H1 (cell line): ENCODE measurements at regions not wholly inside any gene's neighbourhood (a gene's known extent, or its start where the extent isn't known, plus 50 kb on each side); places are given as distances from the start of the nearest gene placed in this dataset.
A peak's percentile ranks its signal among the peaks of the same experiment; 100 is the strongest.

Experiments used
- CTCF ChIA-PET: fragments of 300-600 bp; sonication (Branson Sonifier 250); formaldehyde crosslinking; loops from one replicate; lab custom pipeline; 2021; ENCODE audit not compliant: partially characterized antibody; lab: Charles Lee
- POLR2A ChIA-PET: fragments of 300-600 bp; sonication (Branson Sonifier 250); formaldehyde crosslinking; loops from one replicate; lab custom pipeline; 2021; ENCODE audit warnings: inconsistent platforms; ENCODE audit not compliant: partially characterized antibody; lab: Charles Lee
- DNase-seq, 2 experiments: peaks; one replicate each; pipeline versions ENCODE4 v3.0.0 to v3.0.0-alpha.2; 2010 to 2022; ENCODE audit warnings: low spot score in 2 of 2, low read depth in 1 of 2, mixed read lengths in 1 of 2
- FAIRE-seq: peaks from 2 replicates; lab custom pipeline; 2011; peaks lifted over from hg19 to GRCh38; lab: Jason Lieb, UNC
- H2AFZ ChIP-seq: 2 replicates; pipeline ENCODE4 v1.8.1; 2012; ENCODE audit warnings: low read length, inconsistent platforms
- H2AK5ac ChIP-seq: 2 replicates; pipeline ENCODE4 v1.6.1; 2013; ENCODE audit warnings: low read depth, low read length
- H2BK120ac ChIP-seq: replicated peaks from 2 replicates; pipeline ENCODE3; 2013; ENCODE audit warnings: low read depth, low read length, inconsistent platforms
- H2BK12ac ChIP-seq: 2 replicates; pipeline ENCODE4 v1.6.1; 2013; ENCODE audit warnings: low read depth, low read length
- H2BK15ac ChIP-seq: 2 replicates; pipeline ENCODE4 v1.6.1; 2013; ENCODE audit warnings: low read length
- H2BK20ac ChIP-seq: 2 replicates; pipeline ENCODE4 v1.6.1; 2013; ENCODE audit warnings: low read length
- H2BK5ac ChIP-seq: 2 replicates; pipeline ENCODE4 v1.6.1; 2013; ENCODE audit warnings: low read depth, low read length
- H3K14ac ChIP-seq: 2 replicates; pipeline ENCODE4 v1.6.1; 2013; ENCODE audit warnings: inconsistent platforms; ENCODE audit not compliant: insufficient read length
- H3K18ac ChIP-seq: 2 replicates; pipeline ENCODE4 v1.6.1; 2013; ENCODE audit warnings: low read length; ENCODE audit errors: extremely low read depth
- H3K23ac ChIP-seq: 2 replicates; pipeline ENCODE4 v1.6.1; 2013; ENCODE audit warnings: inconsistent platforms; ENCODE audit not compliant: insufficient read length
- H3K23me2 ChIP-seq: 2 replicates; pipeline ENCODE4 v1.6.1; 2013; ENCODE audit warnings: low read depth, low read length
- H3K27ac ChIP-seq: 2 replicates; pipeline ENCODE4 v1.6.1; 2011; ENCODE audit warnings: low read depth, low read length, inconsistent platforms
- H3K27me3 ChIP-seq, 4 experiments: replicated peaks in 1 of 4; 1 replicate in 1 of 4; 2 replicates in 3 of 4; pipeline versions ENCODE4 v1.6.1 to v1.8.1; 2011 to 2013; ENCODE audit warnings: low read length in 3 of 4, mild to moderate bottlenecking in 3 of 4, inconsistent platforms in 2 of 4, mixed read lengths in 2 of 4, moderate library complexity in 1 of 4; ENCODE audit not compliant: control insufficient read depth in 3 of 4, insufficient read depth in 3 of 4; ENCODE audit errors: extremely low read depth in 1 of 4
- H3K36me3 ChIP-seq, 4 experiments: 2 replicates each; pipeline versions ENCODE4 v1.6.1 to v1.8.1; 2011 to 2013; ENCODE audit warnings: mild to moderate bottlenecking in 4 of 4, low read length in 3 of 4, moderate library complexity in 2 of 4, control low read depth in 1 of 4, inconsistent platforms in 1 of 4; ENCODE audit not compliant: insufficient read depth in 4 of 4, control insufficient read depth in 2 of 4
- H3K4ac ChIP-seq: replicated peaks from 2 replicates; pipeline ENCODE3; 2013; ENCODE audit warnings: low read length, low read depth, mixed read lengths, inconsistent platforms; ENCODE audit not compliant: insufficient read length
- H3K4me1 ChIP-seq, 4 experiments: replicated peaks in 1 of 4; 1 replicate in 1 of 4; 2 replicates in 3 of 4; pipeline versions ENCODE4 v1.6.1 to v1.8.1; 2011 to 2013; ENCODE audit warnings: low read length in 3 of 4, inconsistent platforms in 2 of 4, mixed read lengths in 1 of 4; ENCODE audit not compliant: insufficient read depth in 4 of 4, control insufficient read depth in 3 of 4
- H3K4me2 ChIP-seq, 2 experiments: 2 replicates each; pipeline versions ENCODE4 v1.6.1 to v1.8.1; 2011 to 2013; ENCODE audit warnings: low read depth in 2 of 2, low read length in 2 of 2, control low read depth in 1 of 2, inconsistent platforms in 1 of 2, mild to moderate bottlenecking in 1 of 2; ENCODE audit not compliant: insufficient read depth in 1 of 2
- H3K4me3 ChIP-seq, 4 experiments: fragments of 200-600, 300-600 bp in 1 of 4; sonication (generic), shearing (Covaris generic), sonication (Bioruptor Twin) in 1 of 4; 2 replicates each; pipeline versions ENCODE4 v1.5.1 to v1.8.1; 2011 to 2016; ENCODE audit warnings: low read length in 4 of 4, low read depth in 3 of 4, control low read depth in 2 of 4, inconsistent platforms in 2 of 4, mild to moderate bottlenecking in 2 of 4, mixed read lengths in 1 of 4, moderate library complexity in 1 of 4; ENCODE audit not compliant: insufficient read depth in 2 of 4; ENCODE audit errors: extremely low read depth in 1 of 4
- H3K56ac ChIP-seq: replicated peaks from 2 replicates; pipeline ENCODE3; 2013; ENCODE audit warnings: low read depth, mild to moderate bottlenecking, mixed read lengths, low read length, inconsistent platforms; ENCODE audit not compliant: insufficient read length
- H3K79me1 ChIP-seq: 2 replicates; pipeline ENCODE4 v1.6.1; 2013; ENCODE audit warnings: low read depth, low read length, control low read depth
- H3K79me2 ChIP-seq, 2 experiments: 2 replicates each; pipeline versions ENCODE4 v1.6.1 to v1.8.1; 2012 to 2013; ENCODE audit warnings: low read length in 2 of 2, mild to moderate bottlenecking in 2 of 2, inconsistent platforms in 1 of 2; ENCODE audit not compliant: insufficient read depth in 2 of 2, control insufficient read depth in 1 of 2
- H3K9ac ChIP-seq, 4 experiments: replicated peaks in 1 of 4; 1 replicate in 1 of 4; 2 replicates in 3 of 4; pipeline versions ENCODE4 v1.6.1 to v1.8.1; 2011 to 2013; ENCODE audit warnings: low read depth in 3 of 4, low read length in 3 of 4, control low read depth in 2 of 4, mild to moderate bottlenecking in 2 of 4, moderate library complexity in 2 of 4, inconsistent platforms in 1 of 4; ENCODE audit errors: extremely low read depth in 1 of 4
- H3K9me3 ChIP-seq, 2 experiments: 2 replicates each; pipeline versions ENCODE4 v1.6.1 to v1.8.1; 2012 to 2013; ENCODE audit warnings: mild to moderate bottlenecking in 2 of 2, moderate library complexity in 2 of 2, control low read depth in 1 of 2, inconsistent platforms in 1 of 2, low read depth in 1 of 2, low read length in 1 of 2, mixed read lengths in 1 of 2; ENCODE audit not compliant: insufficient read depth in 2 of 2
- H4K20me1 ChIP-seq, 2 experiments: replicated peaks in 1 of 2; 2 replicates each; pipeline versions ENCODE3 to v1.8.1; 2011 to 2013; ENCODE audit warnings: inconsistent platforms in 2 of 2, low read length in 2 of 2, mild to moderate bottlenecking in 1 of 2; ENCODE audit not compliant: insufficient read depth in 2 of 2, control insufficient read depth in 1 of 2
- H4K5ac ChIP-seq: 2 replicates; pipeline ENCODE4 v1.6.1; 2013; ENCODE audit warnings: low read length, low read depth, mixed read lengths, inconsistent platforms; ENCODE audit not compliant: insufficient read length
- H4K8ac ChIP-seq: 2 replicates; pipeline ENCODE4 v1.8.0; 2013; ENCODE audit warnings: mild to moderate bottlenecking, moderate library complexity, low read length, inconsistent platforms; ENCODE audit not compliant: insufficient read depth; ENCODE audit errors: extremely low read depth
- H4K91ac ChIP-seq: replicated peaks from 2 replicates; pipeline ENCODE3; 2013; ENCODE audit warnings: low read length, mixed read lengths, inconsistent platforms; ENCODE audit not compliant: insufficient read length
- CTBP2 ChIP-seq: IDR thresholded peaks from 2 replicates; pipeline ENCODE4 v1.7.0; 2011; ENCODE audit warnings: borderline replicate concordance, mild to moderate bottlenecking, moderate library complexity, mixed read lengths, low read length; ENCODE audit not compliant: insufficient read depth, insufficient read length
- EZH2 ChIP-seq: fragments of 200-600 bp; sonication (generic); IDR thresholded peaks from 2 replicates; pipeline ENCODE4 v1.7.1; 2012; ENCODE audit warnings: low read depth, mild to moderate bottlenecking, moderate library complexity, low read length, inconsistent platforms; ENCODE audit not compliant: severe bottlenecking
- HDAC2 ChIP-seq, 2 experiments: fragments of 300-600 bp in 1 of 2; sonication (generic) in 1 of 2; IDR thresholded peaks; 2 replicates each; pipeline ENCODE4 v1.6.1; 2011 to 2012; ENCODE audit warnings: low read depth in 2 of 2, low read length in 2 of 2, mild to moderate bottlenecking in 2 of 2, moderate library complexity in 2 of 2, borderline replicate concordance in 1 of 2, inconsistent platforms in 1 of 2
- JUND ChIP-seq: IDR thresholded peaks from 2 replicates; pipeline ENCODE4 v1.6.1; 2011; ENCODE audit warnings: mild to moderate bottlenecking, improper control_type of control experiment, low read length
- KDM4A ChIP-seq: IDR thresholded peaks from one replicate; pipeline ENCODE4 v1.7.1; 2012; ENCODE audit warnings: low read depth, mild to moderate bottlenecking, moderate library complexity, low read length, inconsistent platforms; ENCODE audit not compliant: severe bottlenecking
- RAD21 ChIP-seq, 2 experiments: IDR thresholded peaks in 1 of 2; conservative IDR thresholded peaks in 1 of 2; 2 replicates each; pipeline ENCODE4 v1.6.1; 2011; ENCODE audit warnings: low read depth in 2 of 2, low read length in 2 of 2, improper control_type of control experiment in 1 of 2, inconsistent platforms in 1 of 2, mild to moderate bottlenecking in 1 of 2, moderate library complexity in 1 of 2
- SIN3A ChIP-seq, 2 experiments: IDR thresholded peaks in 1 of 2; conservative IDR thresholded peaks in 1 of 2; 2 replicates each; pipeline ENCODE4 v1.6.1; 2011 to 2012; ENCODE audit warnings: low read length in 2 of 2, improper control_type of control experiment in 1 of 2, low read depth in 1 of 2, mild to moderate bottlenecking in 1 of 2
- TAF1 ChIP-seq: IDR thresholded peaks from 2 replicates; pipeline ENCODE4 v1.6.1; 2011; ENCODE audit warnings: mild to moderate bottlenecking, low read depth, low read length
- TBP ChIP-seq: IDR thresholded peaks from 2 replicates; pipeline ENCODE4 v1.6.1; 2011; ENCODE audit warnings: low read depth, low read length, improper control_type of control experiment
- ZNF274 ChIP-seq: IDR thresholded peaks from 2 replicates; pipeline ENCODE4 v1.7.0; 2012; ENCODE audit warnings: low read length, borderline replicate concordance; ENCODE audit errors: extremely low read depth
- WGBS, 2 experiments: shearing (Covaris generic) in 1 of 2; methylation state at CpG; one replicate each; pipeline versions ENCODE4 v1.1.6 to v1.1.7; 2013 to 2015; ENCODE audit warnings: low lambda C conversion rate in 2 of 2, mixed read lengths in 2 of 2, inconsistent platforms in 1 of 2, low coverage in 1 of 2, missing lambda C conversion rate in 1 of 2; ENCODE audit not compliant: insufficient replicate concordance in 2 of 2, insufficient coverage in 1 of 2, insufficient read length in 1 of 2; ENCODE audit errors: extremely low coverage in 1 of 2, missing lambda C conversion rate in 1 of 2; 5-methylcytosine and 5-hydroxymethylcytosine counted together

DNA sequence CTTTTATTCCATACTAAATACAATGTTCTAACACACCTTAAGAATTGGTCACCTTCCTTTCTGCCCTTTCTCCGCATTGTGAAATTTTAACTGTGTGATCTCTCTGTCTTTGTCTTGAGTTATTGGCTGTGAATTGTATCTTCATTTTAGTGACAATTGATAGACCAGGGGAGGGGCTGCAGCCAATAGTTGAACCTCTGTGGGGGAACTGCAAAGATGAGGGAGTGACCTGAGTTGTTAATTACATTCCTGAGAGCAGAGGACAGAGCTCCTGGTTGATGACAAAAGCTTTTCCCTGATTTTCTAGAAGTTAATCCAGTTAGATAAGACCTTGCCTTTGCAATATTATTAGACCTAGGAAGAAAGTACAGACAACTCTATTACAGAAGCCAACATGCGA lies 1535.7 kb downstream of the BRINP3 start:
- H2AFZ ChIP-seq, result no peak overlapping the region
- no peak overlapping the region for H2BK12ac ChIP-seq
- WGBS, 2 experiments, result 64% methylated on average over 2 of the region's 2 CpGs; no CpG with 5 or more reads in 1 of the 2 experiments

More for the DNA sequence above, 1535.7 kb downstream of the BRINP3 start:
- Histone ChIP-seq H2BK5ac (no peak overlapping the region), H3K23me2 (no peaks in the 10 kb centered on the region), H2AK5ac (no peak overlapping the region), H3K4ac (no peak overlapping the region), H2BK20ac (no peak overlapping the region), H3K4me2 (peak overlapping the region in 1 of 2 experiments; percentile 29; a peak in 1 of 4 replicates), H3K23ac (no peak overlapping the region), H3K4me3 (no peak overlapping the region), H2BK15ac (no peak overlapping the region), H3K36me3 (no peaks in the 10 kb centered on the region), H4K91ac (no peak overlapping the region), H4K8ac (no peak overlapping the region), H3K56ac (no peak overlapping the region), H3K9me3 (no peaks in the 10 kb centered on the region), H3K18ac (no peak overlapping the region), H2BK120ac (no peak overlapping the region), H3K79me1 (no peaks in the 10 kb centered on the region), H3K9ac (no peak overlapping the region), H4K5ac (peak overlapping the region; percentile 91), H3K27ac (no peak overlapping the region), H3K27me3 (no peaks in the 10 kb centered on the region), H3K79me2 (no peaks in the 10 kb centered on the region), H4K20me1 (no peaks in the 10 kb centered on the region), H3K14ac (no peak overlapping the region), H3K4me1 (peaks cover 0 to 4% (median 0%) of the 10 kb centered on the region in 4 experiments; a peak in 1 of 7 replicates)
- no peak for TF ChIP-seq KDM4A
- no peak for TF ChIP-seq JUND
- no peak for TF ChIP-seq EZH2
- TF ChIP-seq ZNF274, result no peak
- TF ChIP-seq CTBP2, result no peak
- TF ChIP-seq RAD21 (IDR thresholded peaks at IDR 0.05 in 1 of 2, conservative IDR thresholded peaks at IDR 0.05 in 1 of 2; ENCODE audit: low read depth in 2 of 2, low read length in 2 of 2), result no peak
- TF ChIP-seq HDAC2 (IDR thresholded peaks at IDR 0.05; ENCODE audit: borderline replicate concordance in 1 of 2, low read depth in 2 of 2, low read length in 2 of 2), result no peak
- TF ChIP-seq TBP, result no peak
- TF ChIP-seq TAF1, result no peak
- no peak for TF ChIP-seq SIN3A (conservative IDR thresholded peaks at IDR 0.05 in 1 of 2, IDR thresholded peaks at IDR 0.05 in 1 of 2; ENCODE audit: low read depth in 1 of 2, low read length in 2 of 2)
- no peak for DNase-seq
- FAIRE-seq, result no peak
- ChIA-PET POLR2A (no interaction called here), CTCF (no interaction called here)
